ENCODE measurements at regions not wholly inside any gene's neighbourhood (a gene's known extent, or its start where the extent isn't known, plus 50 kb on each side); places are given as distances from the start of the nearest gene placed in this dataset.

- no peak overlapping the region for H2AFZ ChIP-seq (ENCODE audit: low read length)
- H3K4me1 ChIP-seq (replicated peaks in 1 of 4; ENCODE audit: control insufficient read depth in 3 of 4, insufficient read depth in 4 of 4, low read length in 3 of 4): no peaks in the 10 kb centered on the region
- no peak overlapping the region for H3K23ac ChIP-seq (ENCODE audit: insufficient read length)
- no peak overlapping the region for H3K4me2 ChIP-seq (ENCODE audit: insufficient read depth in 1 of 2, low read depth in 2 of 2, low read length in 2 of 2)
- peaks cover 65 to 94% of the 10 kb centered on the region in 2 experiments for H3K9me3 ChIP-seq (ENCODE audit: insufficient read depth in 2 of 2, low read depth in 1 of 2, low read length in 1 of 2)
- H3K79me2 ChIP-seq (ENCODE audit: control insufficient read depth in 1 of 2, insufficient read depth in 2 of 2, low read length in 2 of 2): no peaks in the 10 kb centered on the region
- no peak overlapping the region for H4K8ac ChIP-seq (ENCODE audit: extremely low read depth, insufficient read depth, low read length)
- no peak overlapping the region for H2AK5ac ChIP-seq (ENCODE audit: low read depth, low read length)
- H2BK5ac ChIP-seq (ENCODE audit: low read depth, low read length): no peak overlapping the region
- peaks cover 0 to 2% (median 0%) of the 10 kb centered on the region in 4 experiments; a peak in 1 of 8 replicates for H3K36me3 ChIP-seq (ENCODE audit: control insufficient read depth in 2 of 4, insufficient read depth in 4 of 4, low read length in 3 of 4)
- H3K9ac ChIP-seq (replicated peaks in 1 of 4; ENCODE audit: extremely low read depth in 1 of 4, low read depth in 3 of 4, low read length in 3 of 4): no peak overlapping the region
- no peak overlapping the region for H3K4me3 ChIP-seq (ENCODE audit: extremely low read depth in 1 of 4, insufficient read depth in 2 of 4, low read depth in 3 of 4, low read length in 4 of 4)
- no peaks in the 10 kb centered on the region; the same call in 1 of the 2 replicates for H3K23me2 ChIP-seq (ENCODE audit: low read depth, low read length)
- CTCF ChIA-PET (ENCODE audit: partially characterized antibody): no interaction called here
- DNase-seq (ENCODE audit: low read depth in 1 of 2, low spot score in 2 of 2): no peak
- H4K20me1 ChIP-seq (replicated peaks in 1 of 2; ENCODE audit: control insufficient read depth in 1 of 2, insufficient read depth in 2 of 2, low read length in 2 of 2): no peaks in the 10 kb centered on the region
- no peaks in the 10 kb centered on the region for H3K27me3 ChIP-seq (replicated peaks in 1 of 4; ENCODE audit: control insufficient read depth in 3 of 4, extremely low read depth in 1 of 4, insufficient read depth in 3 of 4, low read length in 3 of 4)
- H3K18ac ChIP-seq (ENCODE audit: extremely low read depth, low read length): no peak overlapping the region
- POLR2A ChIA-PET (ENCODE audit: partially characterized antibody): no interaction called here
- no peak overlapping the region for H2BK15ac ChIP-seq (ENCODE audit: low read length)
- no peaks in the 10 kb centered on the region for H3K79me1 ChIP-seq (ENCODE audit: low read depth, low read length)
- H4K5ac ChIP-seq (ENCODE audit: insufficient read length, low read depth, low read length): no peak overlapping the region
- no peak overlapping the region for H3K56ac ChIP-seq (replicated peaks; ENCODE audit: insufficient read length, low read depth, low read length)
- H2BK120ac ChIP-seq (replicated peaks; ENCODE audit: low read depth, low read length): no peak overlapping the region
- no peak overlapping the region for H3K27ac ChIP-seq (ENCODE audit: low read depth, low read length)
- no peak overlapping the region for H3K14ac ChIP-seq (ENCODE audit: insufficient read length)
- 83% methylated on average over 11 of the region's 12 CpGs; no CpG with 5 or more reads in 1 of the 2 experiments for WGBS, 2 experiments (ENCODE audit: extremely low coverage in 1 of 2, insufficient coverage in 1 of 2, insufficient read length in 1 of 2, insufficient replicate concordance in 2 of 2, low coverage in 1 of 2, low lambda C conversion rate in 2 of 2, missing lambda C conversion rate in 1 of 2)
- no peak overlapping the region for H4K91ac ChIP-seq (replicated peaks; ENCODE audit: insufficient read length, low read length)
- no peak for FAIRE-seq
- no peak overlapping the region for H2BK20ac ChIP-seq (ENCODE audit: low read length)
- no peak overlapping the region for H2BK12ac ChIP-seq (ENCODE audit: low read depth, low read length)
- H3K4ac ChIP-seq (replicated peaks; ENCODE audit: insufficient read length, low read depth, low read length): no peak overlapping the region
These were observed 95.2 kb upstream of the ZNF716 start for GRCh38 chr7:57354679-57355338.

All from H1 (cell line).